T-cell (primary cell): ENCODE measurements at regions not wholly inside any gene's neighbourhood (a gene's known extent, or its start where the extent isn't known, plus 50 kb on each side); places are given as distances from the start of the nearest gene placed in this dataset.

Source experiments
- ATAC-seq, 4 experiments: fragments of 200-7000 bp in 3 of 4; fragments of 150-1000 bp in 1 of 4; cut with Tn5 transposase; replicated peaks in 1 of 4; 1 replicate in 3 of 4; 2 replicates in 1 of 4; pipeline ENCODE4 v1.10.0; 2021; ENCODE audit warnings: moderate library complexity in 3 of 4, mild to moderate bottlenecking in 2 of 4, moderate number of reproducible peaks in 1 of 4
- CTCF ChIA-PET, 2 donors: fragments of 300-600 bp; sonication (Branson Sonifier 250); formaldehyde crosslinking; loops; one replicate each; lab custom pipeline; 2022; ENCODE audit warnings: antibody characterized with exemption in 2 of 2; lab: Charles Lee
- POLR2A ChIA-PET, 2 donors: fragments of 300-600 bp; sonication (Branson Sonifier 250); formaldehyde crosslinking; loops; one replicate each; lab custom pipeline; 2022; ENCODE audit warnings: antibody characterized with exemption in 2 of 2; lab: Charles Lee
- DNase-seq, 35 experiments: peaks; one replicate each; pipeline versions ENCODE4 v3.0.0 to v3.0.0-alpha.2; 2013 to 2023
- H3K27ac ChIP-seq: one replicate; pipeline ENCODE4 v1.5.1; 2013; ENCODE audit warnings: low read length
- H3K27me3 ChIP-seq, 2 experiments: replicated peaks in 1 of 2; 1 replicate in 1 of 2; 2 replicates in 1 of 2; pipeline versions ENCODE4 v1.6.1 to v1.7.0; 2013; ENCODE audit warnings: low read length in 1 of 2, mixed read lengths in 1 of 2; ENCODE audit not compliant: control insufficient read depth in 2 of 2, insufficient read depth in 2 of 2; ENCODE audit errors: extremely low read depth in 1 of 2
- H3K36me3 ChIP-seq, 2 donors: 1 replicate in 1 of 2; 2 replicates in 1 of 2; pipeline versions ENCODE4 v1.6.1 to v1.7.0; 2013; ENCODE audit warnings: low read length in 1 of 2; ENCODE audit not compliant: control insufficient read depth in 2 of 2, insufficient read depth in 1 of 2; ENCODE audit errors: extremely low read depth in 1 of 2
- H3K4me1 ChIP-seq, 2 experiments: 1 replicate in 1 of 2; 2 replicates in 1 of 2; pipeline versions ENCODE4 v1.6.1 to v1.7.0; 2013; ENCODE audit warnings: low read length in 2 of 2, mixed read lengths in 1 of 2; ENCODE audit not compliant: insufficient read depth in 2 of 2, control insufficient read depth in 1 of 2; ENCODE audit errors: extremely low read depth in 1 of 2
- H3K4me3 ChIP-seq, 2 donors: 1 replicate in 1 of 2; 2 replicates in 1 of 2; pipeline versions ENCODE4 v1.5.1 to v1.7.0; 2013; ENCODE audit warnings: mild to moderate bottlenecking in 2 of 2, low read length in 1 of 2, moderate library complexity in 1 of 2; ENCODE audit not compliant: control insufficient read depth in 1 of 2; ENCODE audit errors: extremely low read depth in 1 of 2
- H3K9me3 ChIP-seq: 2 replicates; pipeline ENCODE4 v1.7.0; 2013
- H3K27ac Mint-ChIP-seq, 2 donors: one replicate each; pipeline ENCODE4 v1.8.0; 2020 to 2021; ENCODE audit warnings: mild to moderate bottlenecking in 2 of 2, mixed read lengths in 2 of 2
- H3K27me3 Mint-ChIP-seq, 2 donors: one replicate each; pipeline ENCODE4 v1.8.0; 2021 to 2022; ENCODE audit warnings: mixed read lengths in 2 of 2
- H3K36me3 Mint-ChIP-seq: one replicate; pipeline ENCODE4 v1.8.0; 2021; ENCODE audit warnings: mixed read lengths
- H3K4me1 Mint-ChIP-seq, 3 donors: one replicate each; pipeline ENCODE4 v1.8.0; 2020 to 2022; ENCODE audit warnings: mixed read lengths in 3 of 3, mild to moderate bottlenecking in 1 of 3
- H3K4me3 Mint-ChIP-seq, 3 donors: one replicate each; pipeline ENCODE4 v1.8.0; 2020 to 2022; ENCODE audit warnings: mild to moderate bottlenecking in 3 of 3, mixed read lengths in 3 of 3, moderate library complexity in 3 of 3
- H3K9me3 Mint-ChIP-seq, 3 donors: one replicate each; pipeline ENCODE4 v1.8.0; 2020 to 2022; ENCODE audit warnings: mixed read lengths in 3 of 3
- WGBS: methylation state at CpG from one replicate; pipeline ENCODE4 v1.1.5; 2013; ENCODE audit warnings: missing lambda C conversion rate; ENCODE audit not compliant: insufficient coverage; 5-methylcytosine and 5-hydroxymethylcytosine counted together

DNA sequence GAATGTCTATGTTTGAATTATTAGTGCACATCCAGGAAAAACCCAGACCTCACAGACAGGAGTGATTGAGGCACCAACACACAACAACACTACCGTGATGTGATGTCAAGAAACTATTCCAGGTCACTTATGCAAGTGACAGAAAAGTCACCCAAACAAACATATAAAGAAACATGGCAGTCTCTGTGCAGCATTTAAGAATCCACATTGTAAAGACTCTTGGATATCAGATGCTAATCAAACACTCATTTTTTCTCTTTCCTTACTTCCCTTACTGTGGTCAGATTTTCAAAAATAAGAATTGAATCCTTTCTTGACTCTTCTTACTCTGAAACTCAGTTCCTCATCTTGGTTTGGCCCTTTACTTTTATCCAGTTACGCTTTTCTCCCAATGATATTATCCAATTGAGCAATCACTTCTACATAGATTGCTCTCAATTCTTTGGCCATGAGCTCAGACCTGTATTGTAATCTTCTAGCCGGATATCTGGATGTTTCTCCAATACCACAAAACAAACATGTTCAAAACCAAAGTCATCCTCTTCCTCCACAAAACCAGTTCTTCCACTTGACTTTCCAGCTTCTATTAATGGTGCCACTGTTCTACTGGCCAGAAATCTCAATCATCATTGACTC, 115.4 kb downstream of the DUSP6 start:
- ATAC-seq = no peak
- Mint-ChIP-seq H3K4me1 (peaks cover 64 to 87% (median 74%) of the 10 kb centered on the region in 3 donors), H3K4me3 (peak overlapping the region in 1 of 3 donors; percentile 12), H3K9me3 (peaks cover 0 to 6% (median 4%) of the 10 kb centered on the region in 3 donors), H3K36me3 (no peaks in the 10 kb centered on the region), H3K27me3 (no peaks in the 10 kb centered on the region), H3K27ac (no peak overlapping the region)
- ChIA-PET CTCF (interaction anchor here (0.6 to 1.0 kb wide), 2 partner anchors 11 to 36 kb away, joined by 3 read pairs; no protein-coding TSS in a partner anchor), POLR2A (interaction anchor here (0.6 to 1.9 kb wide), 3 partner anchors 8 to 52 kb away, joined by 5 to 8 read pairs (median 7); no protein-coding TSS in a partner anchor)
- H3K36me3 ChIP-seq = no peaks in the 10 kb centered on the region
- no peaks in the 10 kb centered on the region for H3K27me3 ChIP-seq
- WGBS = 100% methylated on average over 2 of the region's 3 CpGs
- H3K9me3 ChIP-seq = no peaks in the 10 kb centered on the region
- peaks cover 16 to 52% of the 10 kb centered on the region in 2 experiments for H3K4me1 ChIP-seq
- H3K4me3 ChIP-seq = no peak overlapping the region
- H3K27ac ChIP-seq = no peak overlapping the region
- DNase-seq = no peak

DNA sequence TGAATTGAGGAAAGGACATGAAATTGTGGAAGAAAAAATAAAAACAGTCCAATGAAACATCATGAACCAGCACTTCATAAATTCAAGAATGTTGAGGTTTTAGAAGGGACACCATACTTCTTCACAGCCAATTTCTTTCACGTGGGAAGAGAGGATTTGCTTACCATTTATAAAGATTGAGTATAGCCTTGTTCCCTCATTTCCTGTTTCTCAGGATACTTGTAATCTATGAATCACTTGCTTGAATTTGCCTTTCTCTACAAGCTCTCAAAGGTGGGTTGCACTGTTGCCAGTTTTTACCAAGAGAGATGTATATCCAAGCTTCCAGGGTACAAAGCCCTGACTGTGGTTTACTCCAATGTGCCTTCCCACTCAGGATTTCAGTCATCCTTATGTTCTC, 116.1 kb downstream of the DUSP6 start:
- H3K9me3 Mint-ChIP-seq = peaks cover 0 to 6% (median 4%) of the 10 kb centered on the region in 3 donors
- Histone ChIP-seq H3K4me1 (peaks cover 19 to 56% of the 10 kb centered on the region in 2 experiments), H3K36me3 (no peaks in the 10 kb centered on the region), H3K4me3 (no peak overlapping the region), H3K9me3 (no peaks in the 10 kb centered on the region), H3K27ac (no peak overlapping the region), H3K27me3 (no peaks in the 10 kb centered on the region)
- H3K27ac Mint-ChIP-seq = no peak overlapping the region
- no CpG with 5 or more reads among the region's 1 CpG for WGBS
- ATAC-seq (no peak), DNase-seq (no peak)
- H3K36me3 Mint-ChIP-seq = no peaks in the 10 kb centered on the region
- peaks cover 71 to 92% (median 80%) of the 10 kb centered on the region in 3 donors for H3K4me1 Mint-ChIP-seq
- ChIA-PET POLR2A (interaction anchor here (1.8 to 1.9 kb wide), 2 partner anchors 8 to 9 kb away, joined by 5 to 7 read pairs; no protein-coding TSS in a partner anchor), CTCF (interaction anchor here (0.6 to 1.0 kb wide), 2 partner anchors 11 to 37 kb away, joined by 3 read pairs; no protein-coding TSS in a partner anchor)
- H3K4me3 Mint-ChIP-seq = peak overlapping the region in 1 of 3 donors; percentile 74
- H3K27me3 Mint-ChIP-seq = no peaks in the 10 kb centered on the region

DNA sequence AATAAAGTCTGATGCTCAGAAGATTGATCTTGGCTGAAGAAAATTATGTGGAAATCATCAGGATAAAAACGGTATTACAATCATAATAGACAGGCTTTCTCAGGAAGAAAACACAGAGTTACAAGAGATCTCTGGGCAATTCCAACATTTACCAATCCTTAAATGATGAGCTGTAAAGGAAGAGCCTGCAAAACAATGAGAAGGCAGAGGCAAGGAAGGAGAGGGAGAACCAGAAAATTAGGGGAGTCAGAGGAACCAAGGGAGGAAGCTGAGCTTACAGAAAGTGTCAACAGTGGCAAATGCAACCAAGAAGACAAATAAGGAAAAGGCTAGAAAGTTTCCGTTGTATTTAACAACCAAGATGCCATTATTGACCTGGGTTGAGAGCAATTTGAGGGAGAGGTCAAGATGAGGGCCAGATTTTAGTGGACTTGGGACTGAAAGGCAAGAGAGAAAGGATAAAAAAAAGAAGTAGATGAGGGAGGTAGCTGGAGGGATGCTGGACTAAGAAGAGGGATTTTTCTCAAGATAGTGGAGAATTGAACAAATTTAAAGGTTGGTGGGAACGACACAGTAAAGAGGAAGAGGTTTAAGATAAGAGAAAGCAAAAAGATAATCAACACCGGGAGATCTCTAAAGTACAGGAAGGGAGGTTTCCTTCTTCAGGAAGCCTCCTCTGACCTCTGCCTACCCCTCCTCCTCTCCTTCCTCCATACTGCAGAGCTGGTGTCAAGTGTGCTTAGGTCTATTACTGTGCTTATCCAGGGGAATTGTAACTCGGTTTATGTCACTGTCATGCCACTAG, 116.9 kb downstream of the DUSP6 start:
- 38% methylated on average over 1 of the region's 5 CpGs for WGBS
- Histone ChIP-seq H3K4me3 (no peak overlapping the region), H3K36me3 (no peaks in the 10 kb centered on the region), H3K27ac (peak overlapping the region; percentile 3), H3K4me1 (peaks cover 19 to 58% of the 10 kb centered on the region in 2 experiments), H3K9me3 (no peaks in the 10 kb centered on the region), H3K27me3 (no peaks in the 10 kb centered on the region)
- ATAC-seq (peak; percentile 58 to 82 (median 79)), DNase-seq (peak in 1 of 35 experiments; percentile 19)
- H3K27me3 Mint-ChIP-seq = no peaks in the 10 kb centered on the region
- ChIA-PET CTCF (interaction anchor here in 1 of 2 donors (0.9 kb wide), 1 partner anchor 8 kb away, joined by 4 read pairs; no protein-coding TSS in a partner anchor), POLR2A (interaction anchor here (0.8 to 1.9 kb wide), 3 partner anchors 9 to 10 kb away, joined by 3 to 7 read pairs (median 5); no protein-coding TSS in a partner anchor)
- H3K27ac Mint-ChIP-seq = peak overlapping the region; percentile 54 to 77
- H3K9me3 Mint-ChIP-seq = peaks cover 0 to 6% (median 4%) of the 10 kb centered on the region in 3 donors
- peaks cover 75 to 91% (median 82%) of the 10 kb centered on the region in 3 donors for H3K4me1 Mint-ChIP-seq
- H3K4me3 Mint-ChIP-seq = peak overlapping the region; percentile 43 to 74 (median 68)
- no peaks in the 10 kb centered on the region for H3K36me3 Mint-ChIP-seq

DNA sequence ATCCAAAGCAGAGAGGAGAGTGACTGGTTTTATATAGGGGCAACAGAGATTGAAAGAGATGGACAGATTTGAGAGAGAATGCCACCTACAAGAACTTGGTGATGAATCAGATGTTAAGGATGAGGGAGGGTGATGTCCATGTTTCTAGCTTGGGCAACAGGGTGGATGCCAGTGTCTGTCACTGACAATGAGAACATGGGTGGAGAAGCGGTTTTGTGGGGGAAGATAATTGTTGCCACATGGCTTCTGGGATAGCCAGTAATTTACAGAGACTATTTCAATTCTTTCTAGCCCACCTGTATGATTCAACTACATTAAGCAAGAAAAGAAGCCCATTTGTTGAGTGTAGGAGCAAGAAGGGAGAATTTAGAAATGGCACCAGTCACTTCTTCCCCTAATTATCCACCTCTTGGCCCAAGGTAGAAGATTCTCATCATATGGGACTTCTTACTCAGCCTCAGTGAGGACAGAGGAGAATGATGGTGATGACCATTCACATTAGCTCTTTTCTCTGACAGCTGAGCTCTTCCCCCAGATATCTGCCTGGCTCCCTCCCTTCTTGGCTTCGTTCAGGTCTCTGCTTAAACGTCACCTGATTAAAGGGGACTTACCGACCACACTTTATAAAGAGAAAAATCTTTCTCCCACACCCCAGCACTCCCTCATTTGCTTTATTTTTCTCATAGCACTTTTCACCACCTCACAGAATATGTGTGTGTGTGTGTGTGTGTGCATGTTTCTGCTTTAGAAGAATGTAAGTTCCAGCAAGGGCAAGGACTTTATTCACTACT, 117.8 kb downstream of the DUSP6 start:
- DNase-seq (no peak), ATAC-seq (no peak)
- CTCF ChIA-PET = interaction anchor here in 1 of 2 donors (0.9 kb wide), 1 partner anchor 9 kb away, joined by 4 read pairs; no protein-coding TSS in a partner anchor
- Histone ChIP-seq H3K36me3 (no peaks in the 10 kb centered on the region), H3K4me1 (peaks cover 17 to 59% of the 10 kb centered on the region in 2 experiments), H3K9me3 (no peaks in the 10 kb centered on the region), H3K27me3 (no peaks in the 10 kb centered on the region), H3K27ac (no peak overlapping the region), H3K4me3 (no peak overlapping the region)
- Mint-ChIP-seq H3K36me3 (no peaks in the 10 kb centered on the region), H3K27ac (no peak overlapping the region), H3K27me3 (no peaks in the 10 kb centered on the region), H3K9me3 (peaks cover 0 to 6% (median 4%) of the 10 kb centered on the region in 3 donors), H3K4me1 (peaks cover 71 to 82% (median 76%) of the 10 kb centered on the region in 3 donors), H3K4me3 (peak overlapping the region in 1 of 3 donors; percentile 74)
- WGBS = no CpG with 5 or more reads among the region's 4 CpGs
- POLR2A ChIA-PET = interaction anchor here (0.5 to 0.8 kb wide), 2 partner anchors 9 to 13 kb away, joined by 3 read pairs; no protein-coding TSS in a partner anchor

DNA sequence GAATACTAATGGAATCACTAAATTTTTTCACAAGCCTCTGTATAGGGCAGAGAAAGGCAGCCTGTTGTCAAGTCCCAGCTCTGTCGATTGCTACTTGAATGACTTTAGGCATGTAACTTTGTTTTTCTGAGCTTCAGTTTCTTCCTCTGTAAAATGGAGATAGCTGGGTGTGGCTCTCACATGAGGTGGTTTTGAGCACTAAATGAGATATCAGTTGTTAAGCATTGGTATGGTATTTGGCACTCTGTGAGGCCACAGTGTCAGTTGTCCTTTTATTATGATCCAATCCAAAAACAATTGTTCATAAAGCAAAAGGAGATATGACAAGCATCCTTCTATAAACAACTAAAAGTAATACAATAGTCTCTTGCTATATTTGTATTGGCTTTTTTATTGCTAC, 120.6 kb downstream of the DUSP6 start:
- Mint-ChIP-seq H3K36me3 (no peaks in the 10 kb centered on the region), H3K27ac (no peak overlapping the region), H3K4me1 (peaks cover 51 to 64% (median 53%) of the 10 kb centered on the region in 3 donors), H3K27me3 (no peaks in the 10 kb centered on the region), H3K4me3 (no peak overlapping the region), H3K9me3 (no peaks in the 10 kb centered on the region)
- ChIA-PET POLR2A (interaction anchor here (0.6 to 1.2 kb wide), 2 partner anchors 12 to 43 kb away, joined by 3 to 4 read pairs; no protein-coding TSS in a partner anchor), CTCF (interaction anchor here in 1 of 2 donors (0.9 kb wide), 1 partner anchor 14 kb away, joined by 3 read pairs; no protein-coding TSS in a partner anchor)
- ATAC-seq (no peak), DNase-seq (no peak)
- H3K27ac ChIP-seq = no peak overlapping the region
- no peaks in the 10 kb centered on the region for H3K9me3 ChIP-seq
- no peaks in the 10 kb centered on the region for H3K27me3 ChIP-seq
- no peaks in the 10 kb centered on the region for H3K36me3 ChIP-seq
- no peak overlapping the region for H3K4me3 ChIP-seq
- WGBS = 40% methylated on average over 1 of the region's 1 CpG
- H3K4me1 ChIP-seq = peaks cover 16 to 32% of the 10 kb centered on the region in 2 experiments
